ENCODE measurements at regions not wholly inside any gene's neighbourhood (a gene's known extent, or its start where the extent isn't known, plus 50 kb on each side); places are given as distances from the start of the nearest gene placed in this dataset.

GRCh38 chr1:5331101-5331500, 661.1 kb downstream of the NPHP4 start:
- Mint-ChIP-seq H3K27me3 (ENCODE audit: insufficient read depth, low read depth, poor library complexity) (peaks cover 3% of the 10 kb centered on the region), H3K9me3 (peaks cover 78% of the 10 kb centered on the region), H3K4me1 (no peaks in the 10 kb centered on the region), H3K36me3 (ENCODE audit: low read depth) (peaks cover 9% of the 10 kb centered on the region; the same call in 2 of the 3 replicates), H3K4me3 (no peak overlapping the region), H3K27ac (no peak overlapping the region)
- no peaks in the 10 kb centered on the region for H3K4me1 ChIP-seq (ENCODE audit: insufficient read depth)
- H3F3A ChIP-seq (replicated peaks; ENCODE audit: low read depth): no peaks in the 10 kb centered on the region
- no peaks in the 10 kb centered on the region for H3K27me3 ChIP-seq (ENCODE audit: insufficient read depth)
- DNase-seq (ENCODE audit: low spot score): no peak
- TF ChIP-seq CTCF (conservative IDR thresholded peaks at IDR 0.05; ENCODE audit: low read depth in 2 of 2) (no peak), EZH2 (IDR thresholded peaks at IDR 0.05; ENCODE audit: low read depth, unreplicated experiment) (no peak), ZNF114 (CRISPR knock-in tag; IDR thresholded peaks at IDR 0.05) (no peak), ETS1 (IDR thresholded peaks at IDR 0.05) (no peak), POLR2AphosphoS5 (IDR thresholded peaks at IDR 0.05; ENCODE audit: low read depth) (no peak), NANOG (IDR thresholded peaks at IDR 0.05; ENCODE audit: borderline replicate concordance) (no peak), ZNF331 (CRISPR knock-in tag; IDR thresholded peaks at IDR 0.05; ENCODE audit: low read depth) (no peak), JUNB (IDR thresholded peaks at IDR 0.05; ENCODE audit: unreplicated experiment) (no peak), EZH2phosphoT487 (IDR thresholded peaks at IDR 0.05; ENCODE audit: unreplicated experiment) (no peak), STAT1 (IDR thresholded peaks at IDR 0.05; ENCODE audit: unreplicated experiment) (no peak), REST (IDR thresholded peaks at IDR 0.05; ENCODE audit: unreplicated experiment) (no peak), ZNF462 (CRISPR knock-in tag; IDR thresholded peaks at IDR 0.05) (no peak), CREB1 (CRISPR knock-in tag; IDR thresholded peaks at IDR 0.05; ENCODE audit: low read depth) (no peak)
- H3K27ac ChIP-seq (ENCODE audit: low read depth): no peak overlapping the region
- ATAC-seq: no peak
- H3K4me3 ChIP-seq: no peak overlapping the region
- H4K20me1 ChIP-seq (replicated peaks; ENCODE audit: insufficient read depth): no peaks in the 10 kb centered on the region
- H3K4me2 ChIP-seq: no peak overlapping the region
- no peaks in the 10 kb centered on the region for H3K9me2 ChIP-seq (ENCODE audit: insufficient read depth)
- H2AFZ ChIP-seq: no peak overlapping the region
- no peaks in the 10 kb centered on the region for H3K79me2 ChIP-seq (replicated peaks; ENCODE audit: insufficient read depth)
- H3K36me3 ChIP-seq (ENCODE audit: insufficient read depth): 0 out of 2 replicates have a peak, but pooled peaks cover 3% of the 10 kb centered on the region
